ENCODE measurements at regions not wholly inside any gene's neighbourhood (a gene's known extent, or its start where the extent isn't known, plus 50 kb on each side); places are given as distances from the start of the nearest gene placed in this dataset.

- H3K27ac ChIP-seq (ENCODE audit: control insufficient read depth, insufficient read depth, low read length), result no peak overlapping the region
- dilution Hi-C loops (cut with MboI; ENCODE audit: extremely low pct_ligation_motif_present, low sequenced_read_pairs), result no loop called here
These were observed 98.5 kb upstream of the SPATA31C2 start for GRCh38 chr9:88236511-88237478.

GRCh38 chr9:88235615-88236014 is 97.3 kb upstream of the SPATA31C2 start:
- Histone ChIP-seq H3K4me1 (ENCODE audit: control insufficient read depth, extremely low read depth, insufficient read depth, low read length) (no peaks in the 10 kb centered on the region), H3K4me2 (ENCODE audit: control insufficient read depth, extremely low read depth, insufficient read depth, low read depth, low read length) (no peak overlapping the region), H3K27ac (ENCODE audit: control insufficient read depth, insufficient read depth, low read length) (no peak overlapping the region), H3K27me3 (ENCODE audit: control insufficient read depth, extremely low read depth, insufficient read depth, low read length) (no peaks in the 10 kb centered on the region), H3K9me1 (ENCODE audit: control insufficient read depth, extremely low read depth, insufficient read depth, low read length) (no peaks in the 10 kb centered on the region), H3K79me2 (ENCODE audit: control insufficient read depth, insufficient read depth, low read length) (no peaks in the 10 kb centered on the region), H2AFZ (ENCODE audit: control insufficient read depth, low read length) (no peak overlapping the region), H4K20me1 (ENCODE audit: control insufficient read depth, extremely low read depth, insufficient read depth, low read length) (no peaks in the 10 kb centered on the region), H3K9ac (ENCODE audit: control insufficient read depth, extremely low read depth, insufficient read depth, low read length) (no peak overlapping the region), H3K36me3 (ENCODE audit: control insufficient read depth in 2 of 2, extremely low read depth in 1 of 2, insufficient read depth in 2 of 2, low read length in 2 of 2) (no peaks in the 10 kb centered on the region), H3K4me3 (ENCODE audit: control insufficient read depth in 2 of 3, extremely low read depth in 1 of 3, insufficient read depth in 2 of 3, low read depth in 1 of 3, low read length in 3 of 3) (no peak overlapping the region), H3K9me3 (ENCODE audit: control insufficient read depth, low read depth, low read length) (no peaks in the 10 kb centered on the region)
- no peak for DNase-seq (ENCODE audit: low read depth, low spot score)
- FAIRE-seq, result no peak
- dilution Hi-C loops (cut with MboI; ENCODE audit: extremely low pct_ligation_motif_present, low sequenced_read_pairs), result no loop called here
- TF ChIP-seq, protein P1, sequence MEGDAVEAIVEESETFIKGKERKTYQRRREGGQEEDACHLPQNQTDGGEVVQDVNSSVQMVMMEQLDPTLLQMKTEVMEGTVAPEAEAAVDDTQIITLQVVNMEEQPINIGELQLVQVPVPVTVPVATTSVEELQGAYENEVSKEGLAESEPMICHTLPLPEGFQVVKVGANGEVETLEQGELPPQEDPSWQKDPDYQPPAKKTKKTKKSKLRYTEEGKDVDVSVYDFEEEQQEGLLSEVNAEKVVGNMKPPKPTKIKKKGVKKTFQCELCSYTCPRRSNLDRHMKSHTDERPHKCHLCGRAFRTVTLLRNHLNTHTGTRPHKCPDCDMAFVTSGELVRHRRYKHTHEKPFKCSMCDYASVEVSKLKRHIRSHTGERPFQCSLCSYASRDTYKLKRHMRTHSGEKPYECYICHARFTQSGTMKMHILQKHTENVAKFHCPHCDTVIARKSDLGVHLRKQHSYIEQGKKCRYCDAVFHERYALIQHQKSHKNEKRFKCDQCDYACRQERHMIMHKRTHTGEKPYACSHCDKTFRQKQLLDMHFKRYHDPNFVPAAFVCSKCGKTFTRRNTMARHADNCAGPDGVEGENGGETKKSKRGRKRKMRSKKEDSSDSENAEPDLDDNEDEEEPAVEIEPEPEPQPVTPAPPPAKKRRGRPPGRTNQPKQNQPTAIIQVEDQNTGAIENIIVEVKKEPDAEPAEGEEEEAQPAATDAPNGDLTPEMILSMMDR (optimal IDR thresholded peaks at IDR 0.05 in 1 of 3, IDR thresholded peaks at IDR 0.05 in 1 of 3, conservative IDR thresholded peaks at IDR 0.05 in 1 of 3; ENCODE audit: extremely low read depth in 1 of 3, insufficient read depth in 2 of 3, low read length in 3 of 3), result no peak
- TF ChIP-seq EZH2 (IDR thresholded peaks at IDR 0.05; ENCODE audit: low read length), result no peak

More at GRCh38 chr9:88236511-88237478, 98.5 kb upstream of the SPATA31C2 start:
- Histone ChIP-seq H3K4me2 (ENCODE audit: control insufficient read depth, extremely low read depth, insufficient read depth, low read depth, low read length) (no peak overlapping the region), H3K27me3 (ENCODE audit: control insufficient read depth, extremely low read depth, insufficient read depth, low read length) (no peaks in the 10 kb centered on the region), H3K4me1 (ENCODE audit: control insufficient read depth, extremely low read depth, insufficient read depth, low read length) (no peaks in the 10 kb centered on the region), H3K9me3 (ENCODE audit: control insufficient read depth, low read depth, low read length) (no peaks in the 10 kb centered on the region), H3K79me2 (ENCODE audit: control insufficient read depth, insufficient read depth, low read length) (no peaks in the 10 kb centered on the region), H2AFZ (ENCODE audit: control insufficient read depth, low read length) (no peak overlapping the region), H3K9ac (ENCODE audit: control insufficient read depth, extremely low read depth, insufficient read depth, low read length) (no peak overlapping the region), H4K20me1 (ENCODE audit: control insufficient read depth, extremely low read depth, insufficient read depth, low read length) (no peaks in the 10 kb centered on the region), H3K36me3 (ENCODE audit: control insufficient read depth in 2 of 2, extremely low read depth in 1 of 2, insufficient read depth in 2 of 2, low read length in 2 of 2) (no peaks in the 10 kb centered on the region), H3K4me3 (ENCODE audit: control insufficient read depth in 2 of 3, extremely low read depth in 1 of 3, insufficient read depth in 2 of 3, low read depth in 1 of 3, low read length in 3 of 3) (no peak overlapping the region), H3K9me1 (ENCODE audit: control insufficient read depth, extremely low read depth, insufficient read depth, low read length) (no peaks in the 10 kb centered on the region)
- FAIRE-seq (no peak), DNase-seq (ENCODE audit: low read depth, low spot score) (no peak)
- TF ChIP-seq, protein P1 (optimal IDR thresholded peaks at IDR 0.05 in 1 of 3, IDR thresholded peaks at IDR 0.05 in 1 of 3, conservative IDR thresholded peaks at IDR 0.05 in 1 of 3; ENCODE audit: extremely low read depth in 1 of 3, insufficient read depth in 2 of 3, low read length in 3 of 3), result no peak
- TF ChIP-seq EZH2 (IDR thresholded peaks at IDR 0.05; ENCODE audit: low read length), result no peak

All from keratinocyte (primary cell).